ENCODE measurements at regions not wholly inside any gene's neighbourhood (a gene's known extent, or its start where the extent isn't known, plus 50 kb on each side); places are given as distances from the start of the nearest gene placed in this dataset.

DNA sequence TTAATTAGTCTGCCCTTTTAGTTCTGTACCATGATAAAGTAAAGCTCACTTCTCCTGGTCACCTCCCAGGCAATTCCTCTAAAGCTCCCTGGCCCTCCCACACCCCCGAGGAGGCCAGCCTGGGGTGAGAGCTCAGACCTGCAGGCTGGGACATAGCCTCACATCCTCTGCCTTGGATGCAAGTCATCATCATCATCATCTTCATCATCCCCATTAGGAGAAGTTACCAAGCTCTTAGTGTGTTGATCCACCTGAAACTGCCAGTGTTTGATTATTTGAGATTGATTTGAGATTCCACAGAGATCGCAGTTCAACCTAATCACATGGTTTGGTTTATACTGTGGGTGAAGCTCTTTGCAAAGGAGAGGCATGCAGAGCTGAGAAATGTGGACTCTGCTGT lies 197.5 kb downstream of the CYLD start:
- TF ChIP-seq, protein P1, sequence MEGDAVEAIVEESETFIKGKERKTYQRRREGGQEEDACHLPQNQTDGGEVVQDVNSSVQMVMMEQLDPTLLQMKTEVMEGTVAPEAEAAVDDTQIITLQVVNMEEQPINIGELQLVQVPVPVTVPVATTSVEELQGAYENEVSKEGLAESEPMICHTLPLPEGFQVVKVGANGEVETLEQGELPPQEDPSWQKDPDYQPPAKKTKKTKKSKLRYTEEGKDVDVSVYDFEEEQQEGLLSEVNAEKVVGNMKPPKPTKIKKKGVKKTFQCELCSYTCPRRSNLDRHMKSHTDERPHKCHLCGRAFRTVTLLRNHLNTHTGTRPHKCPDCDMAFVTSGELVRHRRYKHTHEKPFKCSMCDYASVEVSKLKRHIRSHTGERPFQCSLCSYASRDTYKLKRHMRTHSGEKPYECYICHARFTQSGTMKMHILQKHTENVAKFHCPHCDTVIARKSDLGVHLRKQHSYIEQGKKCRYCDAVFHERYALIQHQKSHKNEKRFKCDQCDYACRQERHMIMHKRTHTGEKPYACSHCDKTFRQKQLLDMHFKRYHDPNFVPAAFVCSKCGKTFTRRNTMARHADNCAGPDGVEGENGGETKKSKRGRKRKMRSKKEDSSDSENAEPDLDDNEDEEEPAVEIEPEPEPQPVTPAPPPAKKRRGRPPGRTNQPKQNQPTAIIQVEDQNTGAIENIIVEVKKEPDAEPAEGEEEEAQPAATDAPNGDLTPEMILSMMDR (IDR thresholded peaks at IDR 0.05; ENCODE audit: insufficient read depth, low read depth, low read length) = no peak
- TF ChIP-seq EZH2 (IDR thresholded peaks at IDR 0.05; ENCODE audit: insufficient read depth, low read length) = no peak
